ENCODE measurements at regions not wholly inside any gene's neighbourhood (a gene's known extent, or its start where the extent isn't known, plus 50 kb on each side); places are given as distances from the start of the nearest gene placed in this dataset.

DNA sequence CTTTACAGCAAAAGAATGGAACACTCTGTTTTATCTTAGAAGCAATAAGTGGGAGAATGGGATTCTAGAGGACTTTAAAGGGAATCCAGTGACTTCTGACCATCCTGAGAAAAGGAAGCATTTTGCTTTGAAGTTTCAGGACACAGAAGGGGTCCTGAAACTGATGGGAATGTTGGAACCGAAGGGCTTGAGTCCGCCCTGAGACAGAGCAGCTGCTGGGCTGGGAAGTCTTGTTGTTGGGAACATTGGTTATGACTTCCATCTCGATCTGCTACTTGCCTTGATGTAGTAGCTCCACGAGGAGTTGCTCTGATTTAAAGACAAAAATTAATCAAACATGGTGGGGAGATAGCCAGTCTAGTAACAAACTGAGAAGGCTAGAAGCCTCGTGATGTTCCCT is 177.6 kb downstream of the JCAD start:
- TF ChIP-seq, protein P1, sequence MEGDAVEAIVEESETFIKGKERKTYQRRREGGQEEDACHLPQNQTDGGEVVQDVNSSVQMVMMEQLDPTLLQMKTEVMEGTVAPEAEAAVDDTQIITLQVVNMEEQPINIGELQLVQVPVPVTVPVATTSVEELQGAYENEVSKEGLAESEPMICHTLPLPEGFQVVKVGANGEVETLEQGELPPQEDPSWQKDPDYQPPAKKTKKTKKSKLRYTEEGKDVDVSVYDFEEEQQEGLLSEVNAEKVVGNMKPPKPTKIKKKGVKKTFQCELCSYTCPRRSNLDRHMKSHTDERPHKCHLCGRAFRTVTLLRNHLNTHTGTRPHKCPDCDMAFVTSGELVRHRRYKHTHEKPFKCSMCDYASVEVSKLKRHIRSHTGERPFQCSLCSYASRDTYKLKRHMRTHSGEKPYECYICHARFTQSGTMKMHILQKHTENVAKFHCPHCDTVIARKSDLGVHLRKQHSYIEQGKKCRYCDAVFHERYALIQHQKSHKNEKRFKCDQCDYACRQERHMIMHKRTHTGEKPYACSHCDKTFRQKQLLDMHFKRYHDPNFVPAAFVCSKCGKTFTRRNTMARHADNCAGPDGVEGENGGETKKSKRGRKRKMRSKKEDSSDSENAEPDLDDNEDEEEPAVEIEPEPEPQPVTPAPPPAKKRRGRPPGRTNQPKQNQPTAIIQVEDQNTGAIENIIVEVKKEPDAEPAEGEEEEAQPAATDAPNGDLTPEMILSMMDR (IDR thresholded peaks at IDR 0.05) = no peak
- TF ChIP-seq POLR2A (IDR thresholded peaks at IDR 0.05) = no peak
- no peak for TF ChIP-seq EP300 (IDR thresholded peaks at IDR 0.05; ENCODE audit: low read depth)
